IPS DF 6.9 (cell line): ENCODE measurements at regions not wholly inside any gene's neighbourhood (a gene's known extent, or its start where the extent isn't known, plus 50 kb on each side); places are given as distances from the start of the nearest gene placed in this dataset.

Experiments used
- DNase-seq: peaks from one replicate; pipeline ENCODE4 v3.0.0-alpha.2; 2013; ENCODE audit warnings: low read depth, low spot score
- H3K27ac ChIP-seq: one replicate; pipeline ENCODE4 v1.5.1; 2013; ENCODE audit warnings: low read length, control low read depth
- H3K27me3 ChIP-seq: 2 replicates; pipeline ENCODE4 v1.6.1; 2013; ENCODE audit warnings: mild to moderate bottlenecking, low read length; ENCODE audit not compliant: control insufficient read depth, insufficient read depth
- H3K36me3 ChIP-seq: 2 replicates; pipeline ENCODE4 v1.6.1; 2013; ENCODE audit warnings: low read length; ENCODE audit not compliant: control insufficient read depth, insufficient read depth
- H3K4me1 ChIP-seq: 2 replicates; pipeline ENCODE4 v1.6.1; 2013; ENCODE audit warnings: low read length; ENCODE audit not compliant: control insufficient read depth, insufficient read depth
- H3K4me3 ChIP-seq: 2 replicates; pipeline ENCODE4 v1.5.1; 2013; ENCODE audit warnings: mild to moderate bottlenecking, low read length
- H3K9me3 ChIP-seq: 2 replicates; pipeline ENCODE4 v1.6.1; 2013; ENCODE audit warnings: low read length, inconsistent platforms; ENCODE audit not compliant: control insufficient read depth, insufficient read depth
- WGBS: extraction: QIAGEN DNeasy Blood & Tissue Kit; methylation state at CpG from one replicate; pipeline ENCODE4 v1.1.7; 2013; ENCODE audit warnings: mixed read lengths, missing lambda C conversion rate; ENCODE audit not compliant: insufficient read length, insufficient coverage; 5-methylcytosine and 5-hydroxymethylcytosine counted together

GRCh38 chr17:6940186-6940649 is 55.6 kb upstream of the ALOX12 start:
- WGBS: no CpG with 5 or more reads among the region's 7 CpGs
- DNase-seq: no peak

GRCh38 chr17:6941989-6942388 is 53.9 kb upstream of the ALOX12 start:
- WGBS: no CpG with 5 or more reads among the region's 5 CpGs
- no peaks in the 10 kb centered on the region for H3K9me3 ChIP-seq

More at GRCh38 chr17:6940186-6940649, 55.6 kb upstream of the ALOX12 start:
- Histone ChIP-seq H3K27ac (no peak overlapping the region), H3K4me3 (no peak overlapping the region), H3K36me3 (no peaks in the 10 kb centered on the region), H3K27me3 (no peaks in the 10 kb centered on the region), H3K4me1 (peaks cover 1% of the 10 kb centered on the region; the same call in 1 of the 2 replicates), H3K9me3 (no peaks in the 10 kb centered on the region)

GRCh38 chr17:6943406-6943805 is 52.4 kb upstream of the ALOX12 start:
- WGBS: 100% methylated on average over 1 of the region's 4 CpGs
- DNase-seq: no peak
- H3K27me3 ChIP-seq: no peaks in the 10 kb centered on the region

More at GRCh38 chr17:6941989-6942388, 53.9 kb upstream of the ALOX12 start:
- Histone ChIP-seq H3K4me3 (no peak overlapping the region), H3K36me3 (no peaks in the 10 kb centered on the region), H3K27me3 (no peaks in the 10 kb centered on the region), H3K27ac (no peak overlapping the region), H3K4me1 (peaks cover 1% of the 10 kb centered on the region; the same call in 1 of the 2 replicates)
- no peak for DNase-seq

More at GRCh38 chr17:6943406-6943805, 52.4 kb upstream of the ALOX12 start:
- H3K27ac ChIP-seq: no peak overlapping the region
- H3K9me3 ChIP-seq: no peaks in the 10 kb centered on the region
- no peak overlapping the region for H3K4me3 ChIP-seq
- peaks cover 1% of the 10 kb centered on the region; the same call in 1 of the 2 replicates for H3K4me1 ChIP-seq
- no peaks in the 10 kb centered on the region for H3K36me3 ChIP-seq
